ENCODE measurements at regions not wholly inside any gene's neighbourhood (a gene's known extent, or its start where the extent isn't known, plus 50 kb on each side); places are given as distances from the start of the nearest gene placed in this dataset.

DNA sequence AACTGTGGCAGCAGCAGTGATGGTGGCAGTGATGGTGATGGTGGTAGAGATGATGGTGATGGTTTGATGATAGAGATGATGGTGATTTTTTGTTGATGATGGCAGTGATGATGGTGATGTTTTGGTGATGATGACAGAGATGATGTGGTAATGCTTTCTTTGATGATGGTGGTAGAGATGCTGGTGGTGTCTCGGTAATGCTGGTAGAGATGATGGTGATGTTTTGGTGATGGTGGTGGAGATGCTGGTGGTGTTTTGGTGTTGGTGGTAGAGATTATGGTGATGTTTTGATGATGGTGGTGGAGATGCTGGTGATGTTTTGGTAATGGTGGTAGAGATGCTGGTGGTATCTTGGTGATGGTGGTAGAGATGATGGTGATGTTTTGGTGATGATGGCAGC is 131.6 kb downstream of the NAV1 start:
- 92 to 100% (median 96%) methylated on average over 1 of the region's 1 CpG for WGBS, 3 donors
- no peaks in the 10 kb centered on the region for H3K36me3 ChIP-seq (ENCODE audit: control insufficient read depth in 3 of 3, insufficient read depth in 2 of 3, low read depth in 1 of 3, low read length in 3 of 3)
- H3K27ac ChIP-seq (ENCODE audit: low read depth in 1 of 3, low read length in 2 of 3) = no peak overlapping the region
- no peak overlapping the region for H3K4me3 ChIP-seq (ENCODE audit: low read depth in 1 of 3, low read length in 3 of 3)
- FAIRE-seq (no peak), DNase-seq (no peak)
- no peaks in the 10 kb centered on the region for H3K9me3 ChIP-seq (ENCODE audit: control insufficient read depth in 2 of 2, insufficient read depth in 1 of 2, low read depth in 1 of 2, low read length in 1 of 2)
- peaks cover 0 to 12% (median 0%) of the 10 kb centered on the region in 3 donors for H3K27me3 ChIP-seq (ENCODE audit: control insufficient read depth in 3 of 3, insufficient read depth in 3 of 3, low read length in 3 of 3)
- H3K4me1 ChIP-seq (ENCODE audit: control insufficient read depth in 3 of 3, insufficient read depth in 2 of 3, low read depth in 1 of 3, low read length in 2 of 3) = no peaks in the 10 kb centered on the region

DNA sequence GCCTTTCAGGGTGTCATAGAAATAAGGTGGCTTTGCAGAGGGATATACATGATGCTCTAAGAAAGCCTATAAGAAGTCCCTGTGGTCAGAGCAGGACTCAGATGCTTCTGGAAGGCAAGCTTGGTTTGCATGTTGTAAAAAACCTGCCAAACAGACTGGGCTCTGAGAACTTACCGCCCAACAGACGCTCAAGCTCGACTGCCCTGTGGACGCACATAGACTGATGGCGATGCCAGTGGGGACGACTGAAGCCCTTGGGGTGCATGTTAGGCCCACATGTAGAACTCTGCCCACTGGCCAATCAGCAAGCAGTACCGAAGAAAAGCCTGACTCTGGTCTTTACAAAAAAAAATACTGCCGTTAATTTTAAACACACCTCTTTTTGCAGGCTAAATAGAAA is 133.8 kb downstream of the NAV1 start:
- H3K36me3 ChIP-seq (ENCODE audit: control insufficient read depth in 3 of 3, insufficient read depth in 2 of 3, low read depth in 1 of 3, low read length in 3 of 3) = no peaks in the 10 kb centered on the region
- H3K9me3 ChIP-seq (ENCODE audit: control insufficient read depth in 2 of 2, insufficient read depth in 1 of 2, low read depth in 1 of 2, low read length in 1 of 2) = no peaks in the 10 kb centered on the region
- H3K4me3 ChIP-seq (ENCODE audit: low read depth in 1 of 3, low read length in 3 of 3) = no peak overlapping the region
- DNase-seq (no peak), FAIRE-seq (no peak)
- WGBS, 3 donors = 76 to 91% (median 82%) methylated on average over 8 of the region's 8 CpGs
- peaks cover 0 to 6% (median 0%) of the 10 kb centered on the region in 3 donors for H3K4me1 ChIP-seq (ENCODE audit: control insufficient read depth in 3 of 3, insufficient read depth in 2 of 3, low read depth in 1 of 3, low read length in 2 of 3)
- peaks cover 0 to 5% (median 0%) of the 10 kb centered on the region in 3 donors for H3K27me3 ChIP-seq (ENCODE audit: control insufficient read depth in 3 of 3, insufficient read depth in 3 of 3, low read length in 3 of 3)
- H3K27ac ChIP-seq (ENCODE audit: low read depth in 1 of 3, low read length in 2 of 3) = no peak overlapping the region

- Histone ChIP-seq H3K4me1 (ENCODE audit: control insufficient read depth in 3 of 3, insufficient read depth in 2 of 3, low read depth in 1 of 3, low read length in 2 of 3) (peaks cover 0 to 6% (median 0%) of the 10 kb centered on the region in 3 donors), H3K9me3 (ENCODE audit: control insufficient read depth in 2 of 2, insufficient read depth in 1 of 2, low read depth in 1 of 2, low read length in 1 of 2) (no peaks in the 10 kb centered on the region), H3K27me3 (ENCODE audit: control insufficient read depth in 3 of 3, insufficient read depth in 3 of 3, low read length in 3 of 3) (peaks cover 0 to 5% (median 0%) of the 10 kb centered on the region in 3 donors), H3K27ac (ENCODE audit: low read depth in 1 of 3, low read length in 2 of 3) (no peak overlapping the region), H3K36me3 (ENCODE audit: control insufficient read depth in 3 of 3, insufficient read depth in 2 of 3, low read depth in 1 of 3, low read length in 3 of 3) (no peaks in the 10 kb centered on the region), H3K4me3 (ENCODE audit: low read depth in 1 of 3, low read length in 3 of 3) (no peak overlapping the region)
- DNase-seq (no peak), FAIRE-seq (no peak)
- whole genome bisulfite sequencing, 3 donors = 61 to 86% (median 76%) methylated on average over 9 of the region's 9 CpGs
Observed at GRCh38 chr1:201673093-201673492, 134.2 kb downstream of the NAV1 start.

DNA sequence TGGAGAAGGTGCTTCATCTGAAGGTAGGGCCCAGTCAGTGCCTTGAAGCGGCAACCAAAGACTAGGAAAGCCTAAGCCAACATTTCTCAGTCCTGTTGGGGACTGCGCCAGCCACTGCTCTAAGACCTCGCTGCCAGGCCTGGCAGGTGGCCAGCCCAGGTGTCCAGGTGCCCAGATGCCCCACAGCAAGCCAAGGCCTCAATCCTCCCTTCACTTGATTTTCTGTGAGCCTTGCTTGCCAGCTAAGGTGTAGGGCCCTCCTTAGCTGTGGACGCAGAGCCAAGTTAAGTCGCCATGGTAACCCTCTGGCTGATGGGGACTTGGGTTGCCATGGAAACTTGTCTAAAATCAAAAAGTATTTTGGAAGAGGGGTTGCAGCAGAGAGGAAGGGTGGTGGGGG is 135.0 kb downstream of the NAV1 start:
- DNase-seq = no peak
- H3K27me3 ChIP-seq (ENCODE audit: control insufficient read depth in 3 of 3, insufficient read depth in 3 of 3, low read length in 3 of 3) = peaks cover 0 to 2% (median 0%) of the 10 kb centered on the region in 3 donors
- H3K9me3 ChIP-seq (ENCODE audit: control insufficient read depth in 2 of 2, insufficient read depth in 1 of 2, low read depth in 1 of 2, low read length in 1 of 2) = no peaks in the 10 kb centered on the region
- peak overlapping the region in 1 of 3 donors; percentile 1 for H3K27ac ChIP-seq (ENCODE audit: low read depth in 1 of 3, low read length in 2 of 3)
- peaks cover 0 to 6% (median 0%) of the 10 kb centered on the region in 3 donors for H3K4me1 ChIP-seq (ENCODE audit: control insufficient read depth in 3 of 3, insufficient read depth in 2 of 3, low read depth in 1 of 3, low read length in 2 of 3)
- WGBS, 3 donors = 87 to 92% (median 90%) methylated on average over 5 of the region's 5 CpGs
- no peaks in the 10 kb centered on the region for H3K36me3 ChIP-seq (ENCODE audit: control insufficient read depth in 3 of 3, insufficient read depth in 2 of 3, low read depth in 1 of 3, low read length in 3 of 3)
- H3K4me3 ChIP-seq (ENCODE audit: low read depth in 1 of 3, low read length in 3 of 3) = no peak overlapping the region
- FAIRE-seq = no peak

- no peak for FAIRE-seq
- Histone ChIP-seq H3K4me3 (ENCODE audit: low read depth in 1 of 3, low read length in 3 of 3) (no peak overlapping the region), H3K4me1 (ENCODE audit: control insufficient read depth in 3 of 3, insufficient read depth in 2 of 3, low read depth in 1 of 3, low read length in 2 of 3) (peaks cover 0 to 6% (median 0%) of the 10 kb centered on the region in 3 donors), H3K27ac (ENCODE audit: low read depth in 1 of 3, low read length in 2 of 3) (no peak overlapping the region), H3K27me3 (ENCODE audit: control insufficient read depth in 3 of 3, insufficient read depth in 3 of 3, low read length in 3 of 3) (peaks cover 0 to 2% (median 0%) of the 10 kb centered on the region in 3 donors), H3K36me3 (ENCODE audit: control insufficient read depth in 3 of 3, insufficient read depth in 2 of 3, low read depth in 1 of 3, low read length in 3 of 3) (no peaks in the 10 kb centered on the region), H3K9me3 (ENCODE audit: control insufficient read depth in 2 of 2, insufficient read depth in 1 of 2, low read depth in 1 of 2, low read length in 1 of 2) (peaks cover 0 to 3% of the 10 kb centered on the region in 2 donors)
- DNase-seq = no peak
- 53 to 69% (median 65%) methylated on average over 5 of the region's 5 CpGs for WGBS, 3 donors
Observed at GRCh38 chr1:201675143-201675542, 136.2 kb downstream of the NAV1 start.

DNA sequence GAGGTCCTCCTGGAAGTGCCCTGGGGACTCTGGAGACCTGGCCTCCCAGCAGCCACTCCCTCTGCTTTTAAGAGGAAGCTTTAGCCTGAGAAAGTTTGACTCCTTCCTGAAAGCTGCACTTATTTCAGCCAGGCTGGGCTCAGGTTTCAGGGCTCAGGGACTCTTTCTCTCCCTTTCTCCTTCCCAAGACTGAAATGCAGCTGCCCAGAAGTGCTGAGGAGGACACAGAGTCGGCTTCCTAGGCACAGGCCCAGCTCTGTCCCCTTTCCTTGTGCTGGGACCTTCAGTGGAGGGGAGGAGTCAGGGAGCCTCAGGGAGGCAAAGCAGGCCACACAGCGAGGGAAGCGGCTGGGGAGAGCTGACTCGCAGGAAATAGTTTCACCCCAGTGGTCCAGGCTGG is 137.3 kb downstream of the NAV1 start:
- peaks cover 0 to 2% (median 0%) of the 10 kb centered on the region in 3 donors for H3K27me3 ChIP-seq (ENCODE audit: control insufficient read depth in 3 of 3, insufficient read depth in 3 of 3, low read length in 3 of 3)
- H3K9me3 ChIP-seq (ENCODE audit: control insufficient read depth in 2 of 2, insufficient read depth in 1 of 2, low read depth in 1 of 2, low read length in 1 of 2) = peaks cover 0 to 3% of the 10 kb centered on the region in 2 donors
- peaks cover 0 to 6% (median 0%) of the 10 kb centered on the region in 3 donors for H3K4me1 ChIP-seq (ENCODE audit: control insufficient read depth in 3 of 3, insufficient read depth in 2 of 3, low read depth in 1 of 3, low read length in 2 of 3)
- H3K36me3 ChIP-seq (ENCODE audit: control insufficient read depth in 3 of 3, insufficient read depth in 2 of 3, low read depth in 1 of 3, low read length in 3 of 3) = no peaks in the 10 kb centered on the region
- peak overlapping the region in 2 of 3 donors; percentile 10 to 50 for H3K27ac ChIP-seq (ENCODE audit: low read depth in 1 of 3, low read length in 2 of 3)
- peak; percentile 26 to 43 for DNase-seq
- no peak overlapping the region for H3K4me3 ChIP-seq (ENCODE audit: low read depth in 1 of 3, low read length in 3 of 3)
- no peak for FAIRE-seq
- 7 to 12% (median 11%) methylated on average over 4 of the region's 4 CpGs for WGBS, 3 donors

DNA sequence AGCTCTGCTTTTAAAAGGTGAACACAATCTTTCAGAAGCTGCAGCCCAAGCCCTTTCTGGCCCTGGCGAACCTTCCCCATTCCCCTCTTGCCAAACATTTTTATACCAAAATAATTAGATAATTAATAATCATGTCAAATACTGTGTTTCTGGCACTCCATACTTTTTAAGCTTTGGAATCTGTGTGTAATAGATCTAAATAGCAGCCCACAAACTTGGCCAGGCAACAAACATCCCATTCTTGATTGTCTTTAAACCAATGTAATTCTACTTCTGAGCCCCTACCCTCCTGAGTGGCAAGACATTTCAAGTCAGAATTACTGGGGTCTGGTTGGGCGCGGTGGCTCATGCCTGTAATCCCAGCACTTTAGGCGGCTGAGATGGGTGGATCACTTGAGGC is 137.7 kb downstream of the NAV1 start:
- 81 to 93% (median 86%) methylated on average over 4 of the region's 4 CpGs for WGBS, 3 donors
- DNase-seq (no peak), FAIRE-seq (no peak)
- H3K27me3 ChIP-seq (ENCODE audit: control insufficient read depth in 3 of 3, insufficient read depth in 3 of 3, low read length in 3 of 3) = peaks cover 0 to 2% (median 0%) of the 10 kb centered on the region in 3 donors
- no peak overlapping the region for H3K4me3 ChIP-seq (ENCODE audit: low read depth in 1 of 3, low read length in 3 of 3)
- peaks cover 0 to 6% (median 0%) of the 10 kb centered on the region in 3 donors for H3K4me1 ChIP-seq (ENCODE audit: control insufficient read depth in 3 of 3, insufficient read depth in 2 of 3, low read depth in 1 of 3, low read length in 2 of 3)
- H3K27ac ChIP-seq (ENCODE audit: low read depth in 1 of 3, low read length in 2 of 3) = peak overlapping the region in 1 of 3 donors; percentile 50
- H3K36me3 ChIP-seq (ENCODE audit: control insufficient read depth in 3 of 3, insufficient read depth in 2 of 3, low read depth in 1 of 3, low read length in 3 of 3) = no peaks in the 10 kb centered on the region
- peaks cover 0 to 3% of the 10 kb centered on the region in 2 donors for H3K9me3 ChIP-seq (ENCODE audit: control insufficient read depth in 2 of 2, insufficient read depth in 1 of 2, low read depth in 1 of 2, low read length in 1 of 2)

DNA sequence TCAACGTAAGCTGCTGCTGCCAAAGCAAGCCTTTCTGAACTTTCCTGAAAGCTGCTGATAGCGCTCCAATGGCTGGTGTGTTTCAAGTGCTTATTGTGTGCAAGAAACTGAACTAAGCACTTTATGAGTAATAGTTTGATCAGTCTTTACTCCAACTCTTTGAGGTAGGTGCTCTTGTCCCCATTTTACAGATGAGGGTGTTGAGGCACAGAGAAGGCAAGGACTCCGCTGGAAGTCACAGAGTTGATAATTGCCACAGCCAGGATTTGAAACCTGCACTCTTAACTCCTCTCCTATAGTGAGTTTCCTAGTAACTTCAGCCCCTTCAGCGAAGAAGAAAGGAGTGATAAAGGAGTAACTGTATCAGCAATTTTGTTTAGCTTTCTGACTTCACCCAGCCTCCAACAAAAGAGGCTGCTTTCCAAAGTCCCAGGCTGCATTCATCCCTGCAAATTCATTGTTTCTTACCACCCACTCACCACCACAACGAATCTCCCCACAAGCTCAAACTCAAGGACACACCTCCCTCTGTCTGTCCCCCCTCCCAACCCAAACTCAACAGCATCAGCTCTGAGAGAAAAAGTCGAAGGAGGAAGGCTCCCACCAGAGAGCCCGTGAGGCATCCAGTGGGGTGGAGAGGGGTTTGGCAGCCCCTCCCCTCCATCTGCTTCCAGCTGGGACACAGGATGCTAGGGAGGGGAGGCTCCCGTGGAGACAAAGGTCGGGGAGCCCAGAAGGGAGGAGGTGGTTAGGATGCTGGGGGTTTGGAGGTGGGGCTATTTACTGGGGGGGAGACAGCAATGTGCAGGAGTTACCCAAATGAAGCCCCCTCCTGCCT is 139.6 kb downstream of the NAV1 start:
- no peak for FAIRE-seq
- H3K4me1 ChIP-seq (ENCODE audit: control insufficient read depth in 3 of 3, insufficient read depth in 2 of 3, low read depth in 1 of 3, low read length in 2 of 3) = peaks cover 0 to 6% (median 0%) of the 10 kb centered on the region in 3 donors
- H3K27ac ChIP-seq (ENCODE audit: low read depth in 1 of 3, low read length in 2 of 3) = no peak overlapping the region
- DNase-seq = peak in 1 of 2 donors; percentile 9
- H3K27me3 ChIP-seq (ENCODE audit: control insufficient read depth in 3 of 3, insufficient read depth in 3 of 3, low read length in 3 of 3) = peaks cover 0 to 2% (median 2%) of the 10 kb centered on the region in 3 donors
- H3K4me3 ChIP-seq (ENCODE audit: low read depth in 1 of 3, low read length in 3 of 3) = no peak overlapping the region
- H3K36me3 ChIP-seq (ENCODE audit: control insufficient read depth in 3 of 3, insufficient read depth in 2 of 3, low read depth in 1 of 3, low read length in 3 of 3) = no peaks in the 10 kb centered on the region
- WGBS, 3 donors = 42 to 51% (median 51%) methylated on average over 9 of the region's 9 CpGs
- H3K9me3 ChIP-seq (ENCODE audit: control insufficient read depth in 2 of 2, insufficient read depth in 1 of 2, low read depth in 1 of 2, low read length in 1 of 2) = peaks cover 0 to 3% of the 10 kb centered on the region in 2 donors

All from small intestine (tissue), 7 donors.